NCI-H2196 treated with DMSO at 0.1 percent for 48 hours (cell line): ENCODE measurements at regions not wholly inside any gene's neighbourhood (a gene's known extent, or its start where the extent isn't known, plus 50 kb on each side); places are given as distances from the start of the nearest gene placed in this dataset.

Experiments
- DNase-seq: peaks from one replicate; lab custom pipeline; 2025; ENCODE audit not compliant: unreplicated experiment; lab: John Stamatoyannopoulos, UW

DNA sequence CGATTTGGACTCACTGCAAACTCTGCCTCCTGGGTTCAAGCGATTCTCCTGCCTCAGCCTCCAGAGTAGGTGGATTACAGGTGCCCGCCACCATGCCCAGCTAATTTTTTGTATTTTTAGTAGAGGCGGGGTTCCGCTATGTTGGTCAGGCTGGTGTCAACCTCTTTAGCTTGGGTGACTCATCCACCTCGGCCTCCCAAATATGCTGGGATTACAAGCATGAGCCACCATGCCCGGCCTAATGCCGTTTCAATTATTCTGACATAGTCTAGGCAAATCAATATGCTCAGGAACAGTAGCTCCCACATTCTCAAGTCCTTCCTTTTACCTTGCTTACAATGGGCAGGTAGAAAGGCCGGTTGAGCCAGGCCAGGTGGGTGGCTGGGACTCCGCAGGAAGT, 82.0 kb upstream of the EEA1 start:
- DNase-seq, result no peak

DNA sequence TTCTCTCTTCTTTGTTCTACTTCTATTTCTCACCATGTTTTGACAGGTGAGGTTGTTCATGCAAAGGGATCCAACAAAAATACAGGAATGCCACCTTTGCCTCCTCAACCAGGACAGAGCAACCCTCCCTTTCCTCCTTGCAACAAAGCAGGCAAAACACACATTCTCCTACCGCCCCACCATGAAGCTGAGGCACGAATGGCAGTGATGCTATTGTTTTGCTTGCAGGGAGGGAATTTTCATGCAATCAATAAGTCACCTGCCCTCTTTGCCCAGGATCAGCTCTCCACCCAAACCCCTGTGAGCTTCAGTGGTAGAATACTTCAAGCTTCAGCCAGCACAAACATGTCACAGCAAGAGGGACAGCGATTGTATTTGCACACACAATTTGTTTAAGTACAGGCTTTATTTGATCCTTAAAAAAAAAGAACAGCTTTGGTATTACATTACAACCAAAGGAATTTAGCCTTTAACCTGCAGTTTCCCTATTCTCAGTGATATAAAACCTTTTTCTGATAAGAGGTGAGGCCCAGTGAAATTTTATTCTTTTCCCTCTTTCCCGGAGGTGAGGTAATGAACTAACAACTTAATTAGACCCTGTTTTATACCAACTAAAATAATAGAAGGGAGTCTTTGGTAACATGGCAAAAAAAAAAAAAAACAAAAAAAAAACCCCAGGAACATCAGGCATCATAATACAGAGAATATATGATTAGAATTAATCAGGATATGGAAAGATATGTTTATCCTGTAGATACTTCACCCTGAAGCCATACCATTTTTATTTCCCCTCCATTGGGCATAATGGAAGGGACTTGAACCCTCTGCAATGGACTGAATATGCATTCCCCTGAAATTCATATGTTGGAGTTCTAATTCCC, 87.0 kb upstream of the EEA1 start:
- peak; percentile 23 for DNase-seq

DNA sequence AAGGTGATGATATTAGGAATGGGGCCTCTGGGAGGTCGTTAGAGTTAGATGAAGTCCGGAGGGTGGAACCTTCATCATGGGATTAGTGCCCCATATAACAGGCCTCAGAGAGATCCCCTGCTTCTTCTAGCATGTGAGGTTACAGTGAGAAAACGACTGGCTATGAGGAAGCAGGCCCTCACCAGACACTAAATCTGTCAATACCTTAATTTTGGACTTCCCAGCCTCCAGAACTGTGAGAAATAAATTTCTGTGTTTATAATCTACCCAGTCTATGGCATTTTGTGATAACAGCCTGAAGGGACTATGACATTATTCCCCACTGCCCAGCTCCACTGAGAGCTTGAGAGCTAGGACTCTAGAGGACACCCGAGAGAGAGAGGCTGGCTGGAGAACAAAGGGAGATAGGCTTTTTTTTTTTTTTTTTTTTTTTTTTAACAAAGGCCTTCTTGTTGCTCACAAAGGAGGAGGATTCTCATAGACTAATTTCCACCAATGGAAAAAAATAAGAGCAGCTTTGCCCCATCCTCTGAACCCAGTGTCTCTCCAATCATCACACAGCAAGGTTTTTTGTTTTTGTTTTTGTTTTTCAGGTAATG, 87.8 kb upstream of the EEA1 start:
- no peak for DNase-seq

DNA sequence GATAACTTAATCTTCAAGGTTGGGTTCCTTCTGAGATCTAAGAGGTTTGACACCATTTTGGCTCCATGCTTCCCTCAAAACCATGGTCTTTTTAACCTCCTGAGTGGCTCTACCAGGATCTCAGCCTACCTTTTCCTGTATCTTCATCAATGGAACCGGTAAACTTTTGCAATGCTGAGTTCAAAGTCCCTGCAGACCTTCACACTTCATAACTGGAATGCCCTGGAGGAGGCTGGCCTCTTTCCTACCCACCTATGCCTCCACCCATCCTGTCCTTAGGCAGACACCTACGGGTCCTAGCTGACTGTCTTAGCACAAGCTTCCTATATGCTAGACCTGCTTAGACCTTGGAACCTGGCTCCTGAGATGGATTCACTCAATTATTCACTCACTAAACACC, 89.5 kb upstream of the EEA1 start:
- DNase-seq, result no peak

DNA sequence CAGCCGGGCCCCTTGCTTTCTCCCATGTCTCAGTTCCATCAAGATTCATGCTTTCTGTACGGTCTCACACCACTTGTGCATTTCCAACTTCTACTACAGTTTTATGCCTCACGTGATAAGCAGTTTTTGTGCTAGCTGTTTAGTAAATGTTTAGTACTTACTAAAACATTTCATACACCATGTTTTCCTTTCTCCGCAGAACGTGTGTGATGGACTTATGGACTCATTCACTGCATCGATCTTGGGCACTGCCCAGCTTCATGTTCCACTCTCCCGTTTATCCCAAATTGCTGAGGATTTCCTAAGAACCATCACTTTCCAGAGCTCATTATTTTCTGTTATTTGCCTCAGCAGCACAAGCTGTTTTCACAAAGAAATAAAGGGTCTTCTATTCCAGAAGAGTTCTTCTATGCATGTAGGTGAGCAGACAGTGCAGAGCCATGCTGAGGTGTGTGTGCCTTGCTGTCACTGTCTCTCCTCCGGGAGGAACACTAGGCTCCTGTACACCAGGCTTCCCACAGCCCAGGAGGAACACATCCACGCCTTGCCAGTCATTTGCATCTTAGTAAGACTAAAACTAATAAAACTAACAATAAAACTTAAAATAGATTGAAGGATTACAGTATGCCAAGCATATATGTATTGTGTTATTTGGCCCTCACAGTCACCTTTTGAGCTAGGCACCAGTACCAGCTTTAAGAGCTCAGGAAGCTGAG, 90.3 kb upstream of the EEA1 start:
- DNase-seq, result no peak

DNA sequence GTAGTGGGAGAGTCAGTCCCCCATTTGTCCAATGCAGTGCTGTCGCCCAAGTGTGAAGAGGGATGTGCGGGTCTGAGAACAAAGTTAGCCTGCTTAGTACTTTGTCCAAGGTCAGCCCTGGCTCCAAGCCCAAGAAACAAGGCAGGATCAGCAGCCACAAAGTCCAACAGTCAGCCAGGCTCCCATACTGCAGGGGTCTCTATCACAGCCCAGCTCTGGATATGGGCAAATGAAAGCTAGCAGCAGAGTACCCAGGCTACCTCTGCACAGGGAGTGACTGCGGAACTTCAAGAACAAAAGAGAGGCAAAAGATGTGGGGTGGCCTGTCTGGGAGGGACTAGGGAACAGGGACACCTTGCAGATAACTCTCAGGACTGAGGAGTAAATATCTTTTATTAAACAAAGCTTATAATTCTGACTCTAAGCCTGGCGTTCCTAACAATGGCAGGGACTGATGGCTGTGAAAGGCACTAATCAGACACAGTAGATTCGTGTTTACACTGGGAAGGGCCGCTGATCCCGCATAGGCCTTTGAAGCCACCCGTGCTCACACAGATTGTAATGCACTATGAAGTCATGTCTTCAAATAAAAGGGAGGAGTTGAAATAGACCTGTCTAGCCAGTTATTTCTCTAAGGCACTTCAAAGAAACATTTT, 91.0 kb upstream of the EEA1 start:
- peak; percentile 4 for DNase-seq

DNA sequence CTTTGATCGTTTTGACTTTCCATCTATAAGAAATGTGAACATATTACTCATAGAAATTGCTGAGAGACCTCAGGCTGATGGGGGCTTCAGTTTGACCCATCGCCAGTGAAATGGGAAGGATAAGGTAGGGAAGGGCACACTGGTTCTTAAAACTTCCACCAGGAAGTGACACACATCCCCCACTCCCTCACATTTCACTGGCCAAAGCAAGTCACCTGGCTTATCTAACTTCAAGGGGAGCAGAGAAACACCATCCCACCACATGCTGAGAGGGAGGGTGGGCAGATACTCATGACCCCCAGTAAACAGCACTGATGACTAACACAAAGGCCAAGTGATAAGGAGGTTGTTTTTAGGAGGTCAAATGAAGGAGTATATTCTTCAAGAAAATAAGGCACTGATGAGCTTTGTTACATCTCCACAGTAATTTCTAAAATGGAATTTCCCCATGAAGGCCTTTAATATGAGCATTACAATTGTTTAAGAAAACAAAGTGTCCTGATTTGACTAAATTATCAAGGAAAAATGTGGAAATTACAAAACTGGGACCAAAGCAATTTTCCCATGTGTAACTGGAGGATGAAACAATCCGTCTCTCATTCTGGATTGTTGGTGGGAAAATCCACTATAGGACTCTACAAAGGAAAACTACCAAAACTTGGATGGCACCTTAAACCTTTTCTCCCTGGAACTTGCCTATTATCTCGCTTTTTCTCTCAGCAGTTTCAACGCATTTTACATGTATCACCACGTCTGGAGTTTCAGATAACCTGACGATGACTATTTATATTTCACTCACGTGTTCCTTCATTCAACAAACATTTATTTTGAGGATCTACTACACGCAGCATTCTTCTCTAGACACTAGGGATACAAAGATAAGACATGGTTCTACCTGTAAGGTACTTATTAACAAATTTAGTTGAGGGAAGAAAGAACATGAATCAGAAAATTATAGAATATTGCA, 91.8 kb upstream of the EEA1 start:
- DNase-seq, result no peak

DNA sequence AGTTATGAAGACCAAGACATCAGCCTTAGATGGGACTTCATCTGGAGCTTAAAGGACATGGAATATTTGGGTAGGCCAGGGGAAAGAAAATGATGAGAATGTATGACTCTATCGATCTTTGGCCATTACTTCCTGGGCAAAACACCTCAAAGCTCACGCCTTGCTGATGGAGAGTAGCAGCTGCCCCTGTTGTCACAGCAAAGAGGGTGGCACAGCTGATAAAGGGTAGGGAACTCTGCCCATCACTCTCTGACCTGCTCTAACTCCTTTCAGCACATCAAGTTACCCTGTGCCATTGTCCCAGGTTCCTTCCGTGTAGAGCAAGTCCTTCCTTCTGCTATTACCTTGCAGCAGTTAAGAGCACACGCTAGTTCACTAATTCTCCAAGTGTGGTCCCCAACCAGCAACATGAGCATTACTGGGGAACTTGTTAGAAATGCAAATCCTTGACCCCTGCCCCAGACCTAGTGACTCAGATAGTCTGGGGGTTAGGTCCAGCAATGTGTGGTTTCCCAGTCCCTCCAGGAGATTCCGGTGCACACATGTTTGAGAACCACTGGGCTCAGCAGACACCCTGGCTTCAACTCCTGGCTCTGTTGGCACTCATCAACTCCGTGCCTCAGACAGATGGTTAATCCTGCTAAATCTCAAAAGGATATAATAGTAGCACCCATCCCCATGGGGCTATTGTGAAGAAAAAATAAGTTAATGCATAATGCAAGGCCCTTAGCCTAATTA, 93.7 kb upstream of the EEA1 start:
- no peak for DNase-seq

DNA sequence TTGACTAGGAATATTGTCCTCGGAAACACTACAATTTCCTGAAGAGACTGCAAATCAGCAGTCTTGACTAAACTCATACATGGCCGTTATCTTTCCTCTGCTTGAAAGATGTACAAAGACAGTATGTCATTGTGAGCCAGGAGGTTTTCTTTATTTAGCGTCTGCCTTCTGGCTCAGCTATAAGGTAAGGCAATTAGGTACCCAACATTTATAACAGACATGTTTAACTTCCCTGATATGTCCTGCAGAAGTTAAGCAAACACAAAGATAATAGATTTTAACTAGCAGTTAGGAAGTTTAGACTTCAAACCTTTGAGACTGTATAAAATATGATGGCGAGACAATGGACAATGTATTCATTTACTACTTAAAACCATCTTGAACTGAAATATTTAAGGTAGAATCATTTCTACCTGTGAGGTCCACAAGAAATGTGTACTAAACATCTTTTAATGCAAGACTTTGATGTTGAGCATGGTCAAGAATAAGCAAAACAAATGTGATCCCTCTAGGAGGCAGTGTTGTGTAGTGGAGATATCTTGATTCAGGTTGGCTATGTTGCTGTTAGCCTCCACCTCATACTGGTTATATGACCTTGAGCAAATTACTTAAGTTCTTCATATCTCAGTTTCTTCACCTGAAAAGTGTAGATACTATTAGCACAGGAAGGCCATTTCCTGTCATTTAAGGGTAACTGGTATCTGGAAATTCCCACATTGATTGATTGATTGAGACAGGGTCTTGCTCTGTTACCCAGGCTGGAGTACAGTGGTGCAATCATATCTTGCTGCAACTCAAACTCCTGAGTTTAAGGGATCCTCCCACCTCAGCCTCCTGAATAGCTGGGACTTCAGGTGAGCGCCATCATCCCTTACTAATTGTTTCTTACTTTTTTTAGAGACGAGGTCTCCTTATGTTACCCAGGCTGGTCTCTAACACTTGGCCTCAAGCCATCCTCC, 96.3 kb upstream of the EEA1 start:
- no peak for DNase-seq

DNA sequence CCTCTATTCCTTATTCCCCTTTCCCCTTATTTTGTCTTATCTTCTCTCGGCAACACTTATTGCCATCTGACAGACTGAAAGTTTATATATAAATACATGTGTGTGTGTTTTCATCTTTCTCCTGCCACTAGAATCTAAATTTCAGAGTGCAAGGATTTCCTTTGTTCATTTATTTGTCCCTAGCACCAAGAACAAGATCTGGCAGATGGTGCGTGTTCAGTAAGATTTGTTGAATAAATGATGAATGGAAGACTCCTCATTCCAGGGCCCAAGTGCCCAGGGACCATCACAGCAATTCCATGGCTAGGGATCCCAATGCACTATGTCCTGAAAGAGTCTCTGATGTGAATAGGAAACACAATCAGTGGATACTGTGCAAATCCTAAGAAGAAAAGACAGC, 97.9 kb upstream of the EEA1 start:
- no peak for DNase-seq

DNA sequence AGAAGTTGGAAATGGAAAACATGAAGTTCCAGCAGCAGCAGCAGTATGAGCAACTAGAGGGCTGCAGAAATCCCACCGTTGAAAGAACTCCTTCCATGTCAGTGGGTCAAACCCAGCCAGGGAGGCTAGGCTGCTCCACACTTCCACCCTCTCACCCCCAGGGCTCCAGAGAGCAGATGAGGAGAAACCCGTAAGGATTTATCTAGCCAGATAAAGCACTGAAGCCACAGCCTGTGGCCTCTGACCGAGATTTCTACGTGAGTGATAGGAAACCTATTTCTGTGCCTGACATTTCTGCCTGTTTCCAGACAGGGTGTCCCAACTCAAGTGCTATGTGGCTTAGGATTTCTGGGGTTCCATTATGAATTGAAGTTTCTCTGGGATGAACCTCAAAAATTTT, 100.0 kb upstream of the EEA1 start:
- no peak for DNase-seq

DNA sequence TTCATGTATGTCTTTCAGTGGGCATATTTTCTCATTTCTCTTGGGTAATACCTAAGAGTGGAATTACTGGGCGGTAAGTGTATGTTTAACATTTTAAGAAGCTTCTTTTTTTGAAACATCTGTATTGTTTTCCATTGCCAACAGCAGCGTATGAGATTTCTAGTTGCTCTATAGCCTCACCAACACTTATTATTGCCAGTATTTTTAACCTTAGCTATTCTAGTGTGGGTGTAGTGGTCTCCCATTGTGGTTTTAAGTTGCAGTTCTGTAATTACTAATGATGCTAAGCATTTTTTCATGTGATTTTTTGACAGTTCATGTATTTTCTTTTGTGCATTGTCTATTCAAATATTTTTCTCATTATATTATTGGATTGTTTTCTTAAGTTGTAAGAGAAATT, 101.9 kb upstream of the EEA1 start:
- DNase-seq, result no peak

DNA sequence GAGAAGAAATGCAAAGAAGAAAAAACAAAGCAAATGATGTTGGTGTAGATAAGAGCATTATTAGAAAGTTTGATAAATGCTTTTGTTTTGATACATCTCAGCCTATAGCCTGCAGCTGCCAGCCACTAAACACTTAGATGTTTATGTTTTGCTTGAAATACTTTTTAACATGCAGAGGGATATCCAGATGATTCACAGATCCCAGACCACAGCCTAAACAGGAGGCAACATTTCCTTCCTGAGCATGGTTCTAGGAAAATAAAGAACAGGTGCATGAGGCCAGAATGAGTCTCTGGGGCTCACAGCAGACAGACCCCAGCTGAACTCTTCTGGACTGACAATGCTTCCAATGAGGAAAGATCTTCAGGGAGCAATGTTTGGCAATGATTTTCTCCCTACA, 103.7 kb upstream of the EEA1 start:
- DNase-seq, result no peak

DNA sequence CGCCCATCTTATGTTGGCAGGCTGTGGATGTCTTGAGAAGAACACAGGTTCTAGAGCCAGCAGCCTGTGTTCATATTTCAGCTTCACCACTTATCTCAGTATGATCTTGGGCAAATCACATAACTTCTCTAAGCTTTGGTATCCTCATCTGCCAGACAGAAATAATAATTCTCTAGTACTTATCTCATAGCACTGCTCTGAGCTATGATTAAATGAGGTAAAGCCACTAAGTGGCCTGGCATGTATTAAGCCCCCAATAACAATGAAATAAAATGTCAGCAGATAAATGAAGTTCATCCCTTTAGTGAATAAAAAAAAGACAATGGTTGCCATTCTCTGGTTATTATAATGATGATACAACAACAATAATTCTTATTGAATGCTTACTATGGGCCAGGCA, 104.9 kb upstream of the EEA1 start:
- DNase-seq, result no peak

DNA sequence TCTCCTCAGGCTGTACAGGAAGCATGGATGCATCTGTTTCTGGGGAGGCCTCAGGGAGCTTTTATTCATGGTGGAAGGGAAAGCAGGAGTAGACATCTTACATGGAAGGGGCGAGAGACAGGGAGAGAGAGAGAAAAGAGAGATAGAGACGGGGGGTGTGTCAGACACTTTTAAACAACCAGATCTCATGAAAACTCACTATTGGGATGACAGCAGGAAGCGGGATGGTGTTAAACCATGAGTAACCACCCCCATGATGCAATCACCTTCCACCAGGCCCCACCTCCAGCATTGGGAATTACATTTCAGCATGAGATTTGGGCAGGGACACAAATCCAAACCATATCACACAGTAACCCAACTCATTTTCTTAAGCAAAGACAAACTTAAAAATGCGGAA, 110.0 kb upstream of the EEA1 start:
- no peak for DNase-seq

DNA sequence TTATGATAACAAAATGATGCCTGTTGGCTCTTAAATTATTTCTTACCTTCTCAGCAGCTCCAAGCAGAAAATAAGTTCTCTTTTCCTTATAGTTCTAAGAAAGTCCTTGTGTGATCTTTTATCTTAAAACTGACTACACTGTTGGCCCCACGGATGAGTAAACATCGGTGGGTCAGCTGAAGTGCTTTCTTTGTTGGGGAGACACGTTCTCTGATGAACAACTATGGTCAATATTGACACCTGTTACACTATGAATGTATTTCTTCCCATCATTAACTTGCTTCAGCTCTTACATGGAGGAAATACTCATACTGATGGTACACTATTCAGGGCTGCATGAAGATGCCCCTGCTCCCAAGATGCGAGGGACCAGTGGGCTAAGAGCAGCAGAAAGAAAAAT, 110.8 kb upstream of the EEA1 start:
- DNase-seq, result no peak

DNA sequence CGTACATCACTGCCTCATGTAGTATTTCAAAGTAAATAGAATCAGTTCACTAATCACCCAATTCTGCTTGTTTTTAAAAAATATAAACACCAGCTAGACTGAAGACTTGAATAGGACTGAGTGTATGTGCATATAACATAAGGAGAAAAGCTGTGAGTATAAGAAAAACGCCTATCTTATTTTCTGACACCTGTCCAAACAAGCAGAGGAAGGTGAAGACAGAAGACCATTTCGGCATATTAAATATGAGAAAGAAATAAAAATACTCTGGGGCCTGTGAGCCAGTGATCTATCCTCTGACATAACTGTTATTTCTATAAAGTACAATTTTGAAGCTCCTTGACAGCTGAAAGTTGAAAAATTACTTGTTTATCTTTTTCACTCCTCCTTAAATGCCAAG, 111.3 kb upstream of the EEA1 start:
- DNase-seq, result no peak

DNA sequence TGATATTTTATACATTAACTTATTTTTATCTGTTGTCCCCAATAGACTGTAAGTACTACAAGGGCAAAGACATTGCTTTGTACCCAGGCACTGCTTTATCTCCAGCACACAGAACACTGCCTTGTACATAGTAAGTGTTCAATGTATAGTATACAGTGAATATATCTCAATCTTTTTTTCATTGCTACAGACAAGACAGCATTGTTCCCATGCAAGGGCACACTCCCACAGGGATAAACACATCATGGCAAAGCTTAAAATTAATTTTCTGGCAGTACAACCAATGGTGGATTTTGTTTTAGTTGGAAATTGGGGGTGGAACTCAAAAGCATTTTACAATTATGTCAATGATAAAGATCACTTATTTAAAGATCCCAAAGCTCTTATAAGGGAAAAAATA, 112.3 kb upstream of the EEA1 start:
- DNase-seq, result no peak

DNA sequence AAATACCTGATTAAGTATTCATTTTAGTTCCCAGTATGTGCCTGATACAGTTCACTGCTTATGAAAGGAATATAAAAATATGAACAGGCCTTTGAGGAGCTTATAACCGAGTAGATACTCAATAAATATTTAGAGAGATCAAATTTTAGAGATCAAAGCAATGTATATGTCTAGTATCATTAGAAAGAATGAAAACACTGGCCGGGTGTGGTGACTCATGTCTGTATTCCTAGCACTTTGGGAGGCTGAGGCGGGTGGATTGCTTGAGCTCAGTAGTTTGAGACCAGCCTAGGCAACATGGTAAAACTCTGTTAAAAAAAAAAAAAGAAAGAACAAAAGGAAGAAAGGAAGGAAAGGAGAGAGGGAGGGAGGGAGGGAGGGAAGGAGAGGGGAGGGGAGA, 113.2 kb upstream of the EEA1 start:
- DNase-seq, result no peak
